ENCODE measurements at regions not wholly inside any gene's neighbourhood (a gene's known extent, or its start where the extent isn't known, plus 50 kb on each side); places are given as distances from the start of the nearest gene placed in this dataset.

- TF ChIP-seq CTCF (IDR thresholded peaks at IDR 0.05; ENCODE audit: low read depth, low read length) (no peak), EZH2phosphoT487 (IDR thresholded peaks at IDR 0.05; ENCODE audit: low read depth) (no peak)
Observed at GRCh38 chr6:67391955-67392354, 1243.1 kb upstream of the ADGRB3 start.
